CD4-positive, alpha-beta T cell treated with Interleukin-6 for 4 hours (primary cell): ENCODE measurements at regions not wholly inside any gene's neighbourhood (a gene's known extent, or its start where the extent isn't known, plus 50 kb on each side); places are given as distances from the start of the nearest gene placed in this dataset.

Experiments
- DNase-seq: peaks from one replicate; pipeline ENCODE4 v3.0.0-alpha.2; 2020; ENCODE audit warnings: mixed read lengths

DNA sequence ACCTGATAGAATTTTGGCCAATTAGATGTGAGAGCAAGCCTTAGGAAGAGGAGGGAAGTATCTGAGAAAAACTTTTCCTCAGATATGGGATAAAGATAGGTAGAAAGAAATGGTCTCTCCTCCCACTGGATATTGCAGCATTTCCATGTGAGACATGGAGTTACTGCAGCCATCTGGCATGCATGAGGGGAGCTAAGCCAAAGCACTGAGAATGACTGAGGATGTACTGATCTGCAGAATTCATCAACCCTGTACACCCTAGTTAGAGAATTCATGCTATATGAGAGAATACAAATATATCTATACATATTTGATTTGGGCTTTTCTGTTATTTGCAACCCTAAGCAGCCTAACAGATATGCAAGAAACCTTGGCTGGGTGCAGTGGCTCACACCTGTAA is 52.5 kb upstream of the RPL34 start:
- no peak for DNase-seq

DNA sequence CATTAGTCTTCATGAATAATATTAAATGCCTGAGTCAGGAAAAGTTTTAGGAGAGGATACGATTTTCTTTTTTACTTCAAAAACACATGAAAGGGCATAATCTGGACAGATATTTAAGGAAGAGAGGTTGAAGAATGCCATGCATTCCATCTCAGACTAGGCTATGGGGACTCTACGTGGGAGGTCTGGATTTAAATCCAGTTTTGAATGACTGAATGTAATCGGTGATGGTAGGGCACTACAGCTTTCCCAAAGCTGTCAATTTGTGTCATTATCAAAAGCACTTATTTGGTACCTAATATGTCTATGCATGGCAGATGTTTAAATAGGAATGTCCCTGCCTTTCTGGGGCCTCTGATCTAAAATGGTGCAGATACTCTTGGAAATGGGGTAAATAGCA is 59.3 kb upstream of the RPL34 start:
- no peak for DNase-seq

DNA sequence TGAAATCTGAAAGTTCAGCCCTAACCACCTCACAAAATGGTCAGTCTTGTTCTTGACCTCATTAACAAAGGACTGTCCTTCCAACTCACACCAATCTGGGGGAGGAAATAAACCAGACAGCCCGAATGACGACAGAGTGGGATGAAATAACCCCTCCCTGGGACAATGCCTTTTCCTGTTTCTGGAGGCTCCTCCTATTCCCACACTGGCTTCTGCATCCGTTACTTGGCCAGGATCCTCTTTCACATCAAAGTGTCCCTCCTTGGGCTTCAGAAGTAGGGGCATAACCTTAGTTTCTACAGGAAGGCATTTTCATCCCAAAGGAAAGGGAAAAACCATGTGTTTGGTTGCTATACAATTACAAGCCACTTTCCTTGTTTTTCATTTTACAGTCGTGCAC is 59.8 kb upstream of the RPL34 start:
- DNase-seq: no peak

DNA sequence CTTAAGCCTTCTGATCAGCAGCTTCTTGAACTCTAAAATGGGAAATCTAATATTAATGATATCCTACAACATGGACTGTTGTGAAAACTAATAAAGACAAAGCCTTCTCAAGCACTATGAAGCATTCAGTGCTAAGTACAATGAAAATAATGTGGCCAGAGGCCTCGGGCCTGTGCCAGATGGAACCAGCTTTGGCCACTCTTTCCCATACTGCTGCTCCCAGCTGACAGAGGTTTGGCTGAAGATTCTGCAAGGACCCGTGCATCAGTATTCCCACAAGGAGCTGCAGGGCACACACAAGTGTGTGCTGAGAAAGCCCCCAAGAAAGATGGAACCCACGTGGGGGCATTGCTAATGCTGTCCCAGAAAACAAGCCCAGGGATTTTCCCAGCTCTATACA is 60.5 kb upstream of the RPL34 start:
- no peak for DNase-seq

DNA sequence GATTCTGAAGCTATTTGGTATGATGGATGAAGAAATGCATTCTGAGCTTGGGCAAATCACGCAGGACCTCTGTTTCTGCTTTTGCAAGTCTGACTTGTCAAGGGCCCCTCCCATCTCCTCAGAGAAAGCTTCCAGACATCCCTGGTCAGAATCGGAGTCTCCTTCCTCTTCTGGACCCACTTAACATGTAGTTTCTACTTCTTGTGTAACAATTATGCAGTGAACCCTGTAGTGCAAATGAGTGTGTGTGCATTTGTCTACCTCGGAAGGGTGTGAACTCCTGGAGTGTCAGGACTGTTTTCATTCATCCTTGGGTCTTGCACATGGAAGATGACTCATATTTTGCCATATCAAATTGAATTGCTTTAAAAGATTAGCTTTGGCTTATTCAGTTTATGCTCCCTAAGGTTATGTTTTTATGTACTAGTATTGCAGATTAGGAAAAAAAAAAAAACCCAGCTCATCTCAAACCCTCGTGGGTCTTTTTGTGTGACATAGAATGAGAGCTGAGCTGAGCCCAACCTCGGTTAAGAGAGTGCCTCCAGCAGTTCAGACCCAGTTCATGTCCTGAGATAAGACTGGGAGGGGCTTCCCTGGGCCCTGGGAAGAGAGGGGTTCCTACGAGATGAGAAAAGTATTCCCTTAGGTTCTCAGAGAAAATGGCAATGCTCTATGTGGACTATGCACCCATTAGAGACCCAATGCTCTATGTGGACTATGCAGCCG is 61.1 kb upstream of the RPL34 start:
- no peak for DNase-seq

DNA sequence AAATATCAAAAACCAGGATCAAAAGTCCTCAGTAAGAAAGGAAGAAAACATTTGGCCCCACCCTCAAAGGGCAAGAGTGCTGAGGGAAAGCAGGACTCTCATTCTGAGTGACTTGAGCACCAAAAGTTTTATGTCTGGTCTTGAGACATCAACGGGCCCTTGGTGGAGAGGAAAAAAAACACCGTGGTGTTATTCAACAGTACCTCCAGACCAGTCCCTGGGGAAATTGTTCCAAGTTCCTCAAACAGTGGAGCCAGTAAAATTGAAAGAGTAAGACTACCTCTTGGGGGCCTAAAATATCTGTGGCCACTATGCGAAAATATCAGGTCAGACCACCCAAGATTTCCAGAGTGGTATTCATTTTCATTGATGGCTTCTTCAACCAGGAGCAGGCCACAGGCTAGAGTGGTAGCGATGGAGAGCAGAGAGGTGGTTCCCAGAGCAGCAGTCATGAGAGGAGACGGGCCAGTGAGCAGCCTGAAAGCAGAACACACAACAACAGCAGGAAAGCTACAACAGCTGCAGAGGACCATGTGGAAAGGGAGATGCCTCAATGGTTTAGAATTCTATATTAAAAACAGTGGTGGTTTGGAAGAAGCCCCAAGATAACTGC is 63.7 kb upstream of the RPL34 start:
- DNase-seq: no peak

DNA sequence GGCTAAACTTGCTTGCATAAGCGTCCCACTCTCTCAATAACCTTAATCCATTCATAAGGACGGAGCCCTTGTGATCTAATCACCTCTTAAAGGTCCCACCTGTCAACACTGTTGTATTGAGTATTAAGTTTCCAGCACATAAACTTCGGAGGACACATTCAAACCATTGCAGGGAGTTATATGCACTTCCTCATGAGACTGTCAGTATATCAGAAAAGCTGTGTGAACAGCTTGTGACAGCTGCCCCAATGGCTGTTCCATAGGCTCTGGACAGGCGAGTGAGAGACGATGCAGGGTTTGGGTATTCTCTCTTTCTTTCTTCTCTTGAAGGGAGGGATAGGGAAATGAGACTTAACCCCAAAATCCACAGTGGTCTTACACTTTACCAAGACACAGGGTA is 64.2 kb upstream of the RPL34 start:
- no peak for DNase-seq

DNA sequence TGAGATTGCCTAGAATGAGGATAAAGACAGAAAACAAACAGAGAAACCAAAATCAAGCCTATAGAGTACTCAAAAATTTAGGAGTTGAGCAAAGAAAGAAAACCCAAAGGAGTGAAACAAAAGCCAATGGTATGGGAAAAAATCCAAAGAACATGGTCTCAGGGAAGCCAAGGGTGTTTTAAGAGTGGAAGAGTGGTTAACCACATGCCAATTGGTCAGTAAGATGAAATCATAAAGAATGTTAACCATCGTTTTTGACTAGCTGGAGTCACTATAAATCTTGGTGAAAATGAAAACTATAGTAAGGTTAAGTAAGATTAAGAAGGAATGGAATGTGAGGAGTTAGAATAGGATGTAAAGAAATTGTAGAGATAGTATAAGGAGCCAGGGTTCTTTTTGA is 64.7 kb upstream of the RPL34 start:
- no peak for DNase-seq

DNA sequence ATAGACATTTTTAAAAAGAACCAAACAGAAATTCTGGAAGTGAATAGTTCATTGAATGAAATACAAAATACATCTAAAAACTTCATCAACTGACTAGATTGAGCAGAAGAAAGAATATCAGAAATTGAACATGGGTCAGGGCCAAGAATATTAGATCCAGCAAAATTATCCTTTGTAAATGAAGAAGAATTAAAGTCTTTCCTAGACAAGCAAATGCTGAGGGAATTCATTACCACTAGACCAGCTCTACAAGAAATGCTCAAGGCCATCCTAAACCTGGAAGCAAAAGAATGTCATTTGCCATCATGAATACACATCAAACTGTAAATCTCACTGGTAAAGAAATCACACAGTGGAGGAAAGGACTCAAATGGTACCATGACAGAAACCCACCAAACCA is 72.7 kb upstream of the RPL34 start:
- DNase-seq: no peak

DNA sequence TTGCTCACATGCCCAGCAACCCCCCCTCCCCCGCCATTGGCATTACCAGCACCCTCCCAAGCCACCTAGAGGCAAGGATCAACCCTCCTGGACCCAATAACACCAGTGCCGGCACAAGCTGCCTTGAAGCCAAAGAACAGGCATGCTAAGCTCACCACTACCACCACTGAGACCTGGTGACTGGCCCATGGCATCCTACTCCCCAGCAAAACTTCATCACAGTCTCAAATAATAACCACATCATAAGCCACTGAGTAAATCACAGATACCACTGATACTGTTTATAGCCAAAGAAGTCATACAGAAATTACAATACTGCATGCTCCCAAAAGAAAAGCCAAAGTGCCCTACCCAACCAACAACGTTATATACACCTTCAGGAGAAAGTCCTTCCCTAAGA is 73.6 kb upstream of the RPL34 start:
- no peak for DNase-seq

DNA sequence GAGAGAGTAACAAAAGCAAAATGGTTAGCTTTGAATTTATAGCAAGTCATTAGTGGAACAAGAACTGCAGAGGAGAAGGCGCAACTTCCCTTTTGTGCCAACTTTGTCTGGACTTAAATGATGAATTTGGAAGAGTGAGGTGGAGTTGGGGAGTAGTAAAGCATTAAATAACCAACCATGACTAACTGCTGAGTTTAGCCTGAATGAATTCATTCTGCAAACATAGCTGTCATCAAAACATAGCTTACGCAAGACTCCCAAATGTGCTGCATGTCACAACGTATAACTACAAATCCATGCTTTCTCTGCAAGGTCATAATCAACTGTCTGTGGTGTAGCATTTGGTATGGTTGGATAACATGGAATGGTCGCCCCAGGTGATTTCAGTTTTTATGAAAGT is 75.9 kb upstream of the RPL34 start:
- DNase-seq: no peak

DNA sequence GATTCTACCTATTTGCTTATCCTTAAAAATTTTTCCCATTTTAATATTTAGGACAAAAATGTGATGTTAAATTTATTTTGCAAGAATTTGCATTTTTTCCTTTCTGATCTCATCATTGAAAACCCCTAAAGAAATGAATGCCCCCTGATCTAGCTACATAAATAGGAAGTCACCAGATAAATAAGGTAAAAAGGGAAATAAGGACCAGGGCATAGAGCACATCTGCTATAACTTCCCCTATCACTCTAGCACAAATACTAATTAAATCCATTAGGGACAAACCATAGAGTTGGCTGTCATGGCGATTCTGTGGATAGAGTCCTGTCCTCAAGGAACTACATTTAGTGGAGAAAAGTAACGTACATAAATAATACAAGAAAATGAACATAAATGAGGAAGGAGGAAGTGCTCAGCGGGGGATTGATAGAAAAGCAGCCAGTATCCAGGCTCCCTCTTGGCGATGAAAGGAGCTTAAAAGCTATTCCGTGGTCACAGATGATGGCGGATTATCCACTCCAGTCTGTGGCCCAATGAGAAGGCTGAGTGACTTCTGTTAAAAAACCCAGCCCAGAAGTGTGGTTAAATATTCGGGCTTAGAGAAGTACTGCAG is 76.9 kb upstream of the RPL34 start:
- no peak for DNase-seq

DNA sequence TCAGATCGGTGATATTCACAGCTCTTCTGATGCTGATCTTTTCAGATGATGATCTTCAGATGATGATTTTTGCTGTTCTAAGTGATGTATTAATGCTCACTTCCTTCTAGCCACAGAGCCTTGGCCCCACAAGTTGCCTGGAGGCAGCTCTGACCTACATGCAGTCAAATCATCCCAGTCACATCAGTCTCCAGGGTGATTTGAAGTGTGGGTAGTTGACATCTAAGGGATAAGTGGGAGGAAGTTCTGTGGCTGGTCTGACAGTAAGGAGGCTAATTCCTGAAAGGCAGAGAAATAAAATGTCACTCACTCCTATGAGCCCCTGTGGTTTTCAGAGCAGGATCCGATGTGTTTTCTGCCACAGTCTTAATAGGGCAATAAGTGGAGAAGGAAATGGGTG is 79.8 kb upstream of the RPL34 start:
- DNase-seq: no peak

DNA sequence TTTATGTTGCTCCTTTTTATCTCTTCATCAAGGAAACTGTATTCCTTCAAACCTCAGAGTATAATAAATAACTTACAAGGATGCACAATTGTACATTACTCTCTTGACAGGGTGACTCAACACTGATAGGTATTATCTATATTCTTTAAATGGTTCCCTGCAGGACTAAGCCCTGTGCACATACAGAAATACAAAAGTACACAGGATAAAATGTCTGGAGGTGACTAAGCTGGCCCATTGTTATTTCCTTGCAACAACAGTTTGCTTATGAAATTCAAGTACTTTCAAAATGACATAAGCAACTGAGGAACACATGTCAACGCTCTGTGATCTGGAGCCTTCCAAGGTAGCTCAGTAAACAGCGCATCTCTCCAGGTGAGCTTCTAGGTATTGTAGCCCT is 83.8 kb upstream of the RPL34 start:
- no peak for DNase-seq

DNA sequence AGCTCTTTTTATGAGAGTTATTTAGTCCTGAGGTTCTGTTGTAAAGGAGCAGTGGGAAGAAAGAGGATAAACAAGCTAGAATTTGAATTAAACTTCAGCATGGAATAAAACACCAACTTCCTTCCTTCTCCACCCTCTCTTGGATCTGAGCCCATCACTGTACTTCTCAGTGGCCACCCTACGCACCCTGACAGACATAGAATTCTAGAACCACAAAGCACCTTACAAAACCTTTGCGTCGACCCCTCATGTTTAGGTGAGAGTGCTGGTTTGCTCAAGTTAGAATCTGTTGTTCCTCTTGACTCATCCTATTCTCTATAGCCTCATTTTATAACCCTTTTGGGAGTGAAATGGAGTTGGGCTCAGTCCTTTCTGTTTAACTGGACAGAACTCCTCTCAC is 84.6 kb upstream of the RPL34 start:
- no peak for DNase-seq

DNA sequence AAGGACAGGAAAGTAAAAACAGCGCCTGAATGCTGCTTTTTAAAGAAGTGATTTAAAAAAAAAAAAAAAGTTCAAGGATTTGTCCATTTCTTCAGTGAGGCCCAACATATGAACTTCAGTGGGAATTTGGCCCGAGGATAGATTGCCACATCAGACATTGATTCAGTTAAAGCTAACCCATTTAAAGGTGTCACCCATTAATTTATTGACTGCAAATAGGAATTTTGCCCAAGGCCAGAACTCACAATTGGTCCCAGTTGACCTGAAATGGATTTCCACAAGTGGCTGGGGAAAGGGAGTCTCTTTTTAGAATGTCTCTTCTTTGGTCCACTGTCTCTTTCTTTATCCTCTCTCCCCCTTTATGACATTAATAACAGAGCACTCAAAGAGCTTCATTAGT is 86.5 kb upstream of the RPL34 start:
- no peak for DNase-seq

DNA sequence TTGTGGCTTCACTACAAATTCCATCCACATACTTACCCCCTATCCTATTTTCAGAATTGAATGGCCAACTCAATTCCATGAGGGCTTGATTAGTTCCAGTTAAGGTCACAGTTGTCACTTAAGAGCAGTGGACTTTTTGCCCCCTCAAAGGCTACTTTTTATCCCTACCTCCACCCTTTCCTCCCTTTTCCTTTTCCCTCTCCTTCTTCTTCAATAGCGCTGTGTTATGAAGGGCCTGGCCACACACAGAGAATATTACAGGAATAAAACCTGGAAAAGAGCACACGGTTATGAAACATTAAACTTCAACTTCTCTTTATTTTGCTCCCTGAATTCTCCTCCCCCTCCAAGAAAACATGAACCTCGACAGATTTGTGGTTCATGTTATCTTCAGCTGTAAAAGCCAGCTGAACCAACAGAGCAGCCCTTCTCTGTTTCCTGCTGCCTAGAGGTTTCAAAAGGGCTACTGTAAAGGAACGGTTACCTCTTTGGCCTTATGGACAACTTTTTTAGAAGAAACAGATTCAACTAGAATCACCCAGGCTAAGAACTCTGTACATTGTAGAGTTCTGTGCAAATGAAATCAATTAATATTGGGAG is 87.0 kb upstream of the RPL34 start:
- peak; percentile 10 for DNase-seq

DNA sequence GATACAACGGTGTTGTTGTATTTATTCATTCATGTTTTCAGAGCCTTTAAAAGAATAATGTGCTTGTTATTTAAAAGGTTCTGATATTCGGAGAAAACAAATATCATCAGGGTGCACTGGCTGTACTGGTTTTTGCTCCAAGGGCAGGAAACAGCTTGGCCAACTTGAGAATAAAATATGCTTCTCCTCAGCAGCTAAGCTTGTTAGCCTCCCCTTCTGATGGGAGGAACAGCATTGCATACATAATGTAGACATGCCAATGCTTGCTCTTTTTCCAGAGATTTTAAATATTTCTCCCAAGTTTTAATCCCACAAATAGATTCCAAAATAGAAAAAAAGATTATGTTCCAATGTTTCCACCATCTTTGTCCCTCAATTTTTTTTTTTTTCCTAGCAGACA is 87.6 kb upstream of the RPL34 start:
- DNase-seq: no peak

DNA sequence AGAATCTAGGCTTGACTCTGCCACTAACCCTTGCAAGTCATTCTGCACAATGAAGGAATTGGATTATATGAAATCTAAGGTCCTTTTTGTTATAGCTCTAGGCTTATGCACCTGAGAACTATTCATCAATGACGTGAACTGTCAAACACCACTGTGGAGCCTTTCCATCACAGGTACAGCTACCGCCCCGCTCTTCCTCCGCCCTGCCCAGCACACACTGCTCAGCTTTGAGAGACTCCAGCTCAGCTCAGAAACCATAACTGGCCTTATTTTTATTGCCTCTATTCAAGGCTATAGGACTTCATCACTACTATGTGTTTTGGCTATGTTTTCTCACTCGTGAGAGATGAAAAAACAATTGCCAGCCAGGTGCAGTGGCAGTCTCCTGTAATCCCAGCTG is 88.2 kb upstream of the RPL34 start:
- peak; percentile 11 for DNase-seq

DNA sequence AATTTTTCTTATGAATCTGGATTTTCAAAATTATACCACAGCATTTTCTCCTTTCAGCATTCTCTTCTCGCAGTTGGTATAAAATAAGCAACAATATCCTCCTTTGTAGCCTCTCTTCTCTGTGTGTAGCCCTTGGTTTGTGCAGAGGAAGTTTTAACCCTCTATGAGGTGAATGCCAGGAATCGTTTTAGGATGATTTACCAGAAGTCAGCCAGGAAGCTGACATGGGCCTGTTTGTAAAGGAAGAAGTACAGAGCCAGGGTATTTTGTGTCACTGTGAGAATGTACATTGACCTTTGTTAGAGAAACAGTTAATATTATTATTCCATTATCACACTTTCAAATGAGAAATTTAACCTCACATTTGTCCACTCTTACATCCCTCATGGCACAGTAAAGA is 88.9 kb upstream of the RPL34 start:
- DNase-seq: no peak

DNA sequence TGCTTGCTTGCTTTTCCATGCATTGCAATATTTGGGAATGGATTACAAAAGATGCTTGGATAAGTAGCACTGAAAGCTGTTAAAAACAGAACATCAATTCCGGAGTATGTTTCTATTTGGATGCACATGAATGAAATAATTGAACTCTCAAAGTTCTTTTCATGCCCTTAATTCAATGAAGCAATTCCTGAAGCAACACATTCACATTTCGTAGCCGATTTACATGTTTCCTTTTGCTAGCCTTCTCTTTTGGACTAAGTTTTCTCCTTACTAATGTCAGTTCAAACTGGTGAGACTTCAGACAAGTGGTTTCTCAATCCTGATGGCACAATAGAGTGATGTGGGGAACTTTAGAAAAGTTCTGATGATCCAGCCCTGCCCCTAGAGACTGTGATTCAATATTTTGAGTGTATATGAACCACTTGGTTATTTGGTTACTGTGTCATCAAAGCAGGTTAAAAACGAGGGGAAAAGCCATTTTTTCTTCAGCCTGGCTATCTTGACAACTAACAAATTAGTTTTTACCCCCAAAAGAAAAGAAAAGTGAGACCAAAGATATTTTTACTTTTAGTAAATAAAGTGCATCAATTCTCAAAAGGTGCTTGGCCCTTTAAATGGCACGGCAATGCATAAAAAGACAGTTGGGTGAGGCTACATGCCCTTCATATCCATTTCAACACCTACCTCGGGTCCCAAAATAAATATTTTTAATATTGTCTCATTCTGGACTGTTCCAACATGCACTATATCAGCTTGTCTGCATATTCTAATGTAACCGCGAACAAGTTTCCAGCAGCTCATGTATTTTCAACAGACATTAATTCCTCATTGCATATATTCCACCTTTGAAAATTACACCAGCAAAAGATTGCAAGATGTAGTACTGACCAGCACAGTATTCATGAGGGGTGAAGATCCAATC is 90.1 kb upstream of the RPL34 start:
- DNase-seq: no peak

DNA sequence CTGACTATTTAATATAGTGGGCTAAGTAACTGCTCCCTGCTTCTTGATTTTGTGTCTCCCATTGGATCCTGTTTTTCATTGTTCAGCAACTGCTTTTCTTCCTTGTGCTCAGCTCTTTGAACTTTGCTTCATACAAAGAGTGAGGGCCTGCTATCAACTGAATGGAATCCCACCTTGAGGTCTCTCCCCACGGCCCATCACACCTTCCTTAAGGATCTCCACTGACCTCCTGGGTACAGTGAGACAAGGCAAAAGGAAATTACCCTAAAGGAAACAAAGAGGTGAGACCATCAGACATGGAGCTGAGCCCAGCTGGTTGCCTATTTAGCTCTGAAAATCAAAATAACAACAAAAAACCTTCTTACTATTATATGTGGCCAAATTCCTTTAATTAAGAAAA is 91.3 kb upstream of the RPL34 start:
- DNase-seq: no peak

DNA sequence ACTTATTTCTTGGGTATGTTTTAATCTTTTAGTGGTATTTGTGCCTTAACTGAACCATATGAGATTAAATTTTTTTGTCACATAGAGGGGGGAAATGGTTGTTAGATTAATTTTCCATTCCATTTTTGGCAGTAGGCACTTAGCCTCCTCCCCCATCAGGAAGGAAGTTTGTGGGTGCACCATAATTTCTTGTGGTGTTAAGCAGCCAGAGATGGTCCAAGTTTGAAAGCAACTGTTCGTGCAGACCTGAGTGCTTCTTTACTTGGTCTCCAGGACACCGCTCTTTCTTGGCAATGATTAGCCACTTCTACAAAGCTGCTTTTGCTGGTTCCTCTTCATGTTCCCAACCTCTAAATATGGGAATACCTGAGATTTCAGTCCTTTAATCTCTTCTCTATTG is 92.7 kb upstream of the RPL34 start:
- DNase-seq: peak; percentile 54
